ENCODE measurements at regions not wholly inside any gene's neighbourhood (a gene's known extent, or its start where the extent isn't known, plus 50 kb on each side); places are given as distances from the start of the nearest gene placed in this dataset.

- DNase-seq (ENCODE audit: low read depth in 2 of 2) = no peak
Measured at GRCh38 chr9:121568343-121569265, 69.0 kb upstream of the GGTA1 start.

DNA sequence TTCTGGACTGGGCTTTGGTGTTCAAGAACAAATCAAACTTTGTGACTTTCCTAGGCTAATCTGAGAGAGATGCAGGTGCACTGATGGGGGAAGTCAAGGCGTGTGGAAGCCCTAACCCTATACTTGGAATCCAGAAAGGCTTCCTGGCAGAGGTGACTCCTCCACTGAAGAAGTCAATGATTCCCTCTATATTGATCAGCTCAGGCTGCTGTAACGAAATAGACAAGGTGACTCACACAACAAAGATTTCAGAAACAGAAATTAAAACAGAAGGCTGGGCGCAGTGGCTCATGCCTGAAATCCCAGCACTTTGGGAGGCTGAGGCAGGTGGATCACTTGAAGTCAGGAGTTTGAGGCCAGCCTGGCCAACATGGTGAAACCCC is 69.6 kb upstream of the GGTA1 start:
- no peak for DNase-seq (ENCODE audit: low read depth in 2 of 2)

DNA sequence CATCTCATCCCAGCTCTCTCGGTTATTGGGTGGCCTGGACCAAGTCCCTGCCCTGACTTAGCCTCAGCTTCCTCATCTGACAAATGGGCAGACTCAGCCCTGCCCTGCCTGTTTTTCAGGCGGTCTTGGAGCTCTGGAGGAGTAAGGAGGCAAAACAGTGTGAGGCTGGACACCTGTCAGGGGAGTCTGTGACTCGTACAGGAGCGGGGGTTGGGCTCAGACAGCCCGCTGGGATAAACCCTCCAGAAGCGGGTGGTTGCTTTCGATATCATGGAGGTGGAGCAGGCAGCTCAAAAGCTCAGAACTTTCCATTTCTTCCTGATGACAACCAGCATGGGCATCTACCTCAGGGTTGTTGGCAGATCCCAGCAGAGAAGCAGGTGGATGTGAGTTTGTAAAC is 72.9 kb upstream of the GGTA1 start:
- DNase-seq (ENCODE audit: low read depth in 2 of 2) = no peak

GRCh38 chr9:121573717-121574485 is 74.3 kb upstream of the GGTA1 start:
- DNase-seq (ENCODE audit: low read depth in 2 of 2) = no peak

GRCh38 chr9:121574774-121575519 is 75.3 kb upstream of the GGTA1 start:
- no peak for DNase-seq (ENCODE audit: low read depth in 2 of 2)

GRCh38 chr9:121576281-121577075 is 75.0 kb upstream of the DAB2IP start:
- DNase-seq (ENCODE audit: low read depth in 2 of 2) = no peak

- DNase-seq (ENCODE audit: low read depth in 2 of 2) = no peak
Measured at GRCh38 chr9:121577166-121577565, 74.3 kb upstream of the DAB2IP start.

DNA sequence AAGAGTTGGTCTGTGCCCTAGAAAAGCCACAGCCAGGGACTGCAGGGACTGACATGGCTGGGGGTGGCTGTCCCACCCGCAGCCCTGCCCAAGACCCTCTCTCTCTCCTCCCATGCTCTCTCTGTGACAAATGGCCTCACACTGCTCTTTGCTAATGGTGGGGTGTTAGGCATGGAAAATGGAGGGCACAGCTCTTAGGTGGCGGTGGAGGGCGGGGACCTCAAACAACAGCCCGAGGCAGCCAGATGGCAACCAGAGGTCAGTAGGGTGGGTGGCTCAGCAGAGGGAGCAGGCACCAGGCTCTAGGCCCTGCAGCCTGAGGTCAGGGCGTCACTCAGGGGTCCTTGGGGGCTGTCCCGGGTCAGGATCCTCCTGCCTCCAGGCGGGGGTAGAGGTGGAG is 73.9 kb upstream of the DAB2IP start:
- DNase-seq (ENCODE audit: low read depth in 2 of 2) = no peak

DNA sequence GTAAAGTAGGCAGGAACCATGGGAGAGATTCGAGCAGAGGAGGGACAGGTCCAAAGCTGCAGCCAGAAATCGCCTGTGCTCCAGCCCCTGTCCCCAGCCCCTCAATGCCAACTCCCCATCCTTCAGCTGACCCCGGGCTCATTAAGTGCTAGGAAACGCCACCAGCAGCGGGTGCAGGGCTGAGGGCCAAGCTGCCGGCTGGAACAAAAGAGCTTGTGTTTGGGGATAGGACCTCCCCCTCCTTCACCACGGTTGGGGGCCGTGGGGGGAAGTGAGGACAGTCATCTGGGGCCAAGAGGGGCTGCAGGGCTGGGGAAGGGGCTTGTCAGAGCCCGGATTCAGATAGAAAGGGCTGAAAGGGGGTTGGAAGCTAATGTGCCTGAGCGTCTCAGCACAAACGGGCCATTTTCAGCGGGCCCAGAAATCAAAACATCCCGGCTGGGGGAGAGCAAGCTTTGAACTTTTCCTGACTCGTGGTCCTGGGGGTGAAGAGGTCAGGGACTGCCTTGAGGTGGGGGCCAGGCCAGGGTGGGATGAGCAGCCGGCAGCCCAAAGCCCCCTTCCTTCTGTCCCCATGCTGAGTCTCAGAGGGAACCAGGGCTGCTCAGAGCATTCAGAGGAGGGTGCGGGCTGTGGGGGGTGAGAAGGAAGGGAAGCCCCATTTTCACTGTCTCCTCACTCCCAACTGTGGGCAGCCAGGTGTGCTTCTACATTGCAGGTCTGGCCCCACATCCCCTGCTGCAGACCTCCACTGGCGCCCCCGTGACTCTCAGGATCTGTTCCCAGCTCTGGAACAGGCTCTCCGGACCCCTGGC is 69.4 kb upstream of the DAB2IP start:
- no peak for DNase-seq (ENCODE audit: low read depth in 2 of 2)

DNA sequence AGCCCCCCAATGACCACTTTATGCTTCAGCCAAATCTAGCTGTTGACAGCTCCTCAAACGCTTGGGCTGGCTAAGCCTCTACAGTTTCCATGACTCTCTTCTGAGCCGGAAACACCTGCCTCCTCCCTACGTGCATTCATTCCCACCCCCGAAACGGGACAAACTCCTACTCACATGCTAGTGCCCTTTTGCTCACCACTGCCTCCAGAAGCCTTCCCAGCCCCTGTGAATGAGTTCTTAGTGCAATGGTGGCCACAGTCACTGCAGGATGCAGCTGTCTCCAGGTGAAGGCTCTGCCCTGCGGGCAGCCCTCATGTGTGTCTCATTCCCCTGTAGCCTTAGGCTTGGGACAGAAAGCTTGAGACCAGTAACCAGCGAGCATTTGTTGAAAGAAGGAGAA is 68.8 kb upstream of the DAB2IP start:
- no peak for DNase-seq (ENCODE audit: low read depth in 2 of 2)

DNA sequence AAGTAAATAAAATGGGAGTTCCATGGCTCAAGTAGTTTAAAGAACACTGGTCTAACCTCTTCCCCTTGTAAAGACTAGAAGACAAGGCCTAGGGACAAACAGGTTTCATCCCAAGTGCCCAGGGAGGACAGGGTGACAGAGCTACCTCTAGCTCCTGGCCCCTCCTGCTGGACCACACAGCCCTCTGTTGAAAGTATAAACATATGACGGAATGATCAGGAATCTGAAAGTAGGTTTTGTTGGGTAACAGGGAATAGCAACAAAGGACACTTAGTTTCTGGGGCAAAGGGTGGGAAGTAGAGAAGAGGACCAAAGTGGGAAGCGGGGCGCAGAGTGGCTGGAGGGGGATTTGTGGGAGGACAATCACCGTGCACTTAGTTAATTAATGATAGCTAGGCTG is 67.0 kb upstream of the DAB2IP start:
- DNase-seq (ENCODE audit: low read depth in 2 of 2) = no peak

GRCh38 chr9:121587863-121588262 is 63.6 kb upstream of the DAB2IP start:
- DNase-seq (ENCODE audit: low read depth in 2 of 2) = no peak

DNA sequence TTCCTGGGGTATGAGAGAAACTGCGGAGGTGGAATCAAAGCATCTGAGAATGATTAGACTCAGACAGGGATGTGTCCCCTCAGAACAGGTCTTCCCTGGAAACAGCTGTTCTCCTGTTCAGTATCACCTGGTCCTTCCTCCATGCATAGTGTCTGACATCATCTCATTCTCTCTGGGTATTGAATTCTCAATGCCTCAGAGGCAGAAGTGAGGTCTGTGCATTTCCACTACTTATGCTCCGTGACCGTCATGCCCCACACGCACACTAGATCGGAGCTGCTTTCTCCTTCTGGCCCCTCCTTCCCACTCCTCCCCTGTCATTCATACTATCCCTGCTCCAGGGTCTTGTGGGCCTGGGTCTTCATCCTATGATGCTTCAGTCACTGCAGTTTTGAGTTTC is 61.4 kb upstream of the DAB2IP start:
- DNase-seq (ENCODE audit: low read depth in 2 of 2) = no peak

DNA sequence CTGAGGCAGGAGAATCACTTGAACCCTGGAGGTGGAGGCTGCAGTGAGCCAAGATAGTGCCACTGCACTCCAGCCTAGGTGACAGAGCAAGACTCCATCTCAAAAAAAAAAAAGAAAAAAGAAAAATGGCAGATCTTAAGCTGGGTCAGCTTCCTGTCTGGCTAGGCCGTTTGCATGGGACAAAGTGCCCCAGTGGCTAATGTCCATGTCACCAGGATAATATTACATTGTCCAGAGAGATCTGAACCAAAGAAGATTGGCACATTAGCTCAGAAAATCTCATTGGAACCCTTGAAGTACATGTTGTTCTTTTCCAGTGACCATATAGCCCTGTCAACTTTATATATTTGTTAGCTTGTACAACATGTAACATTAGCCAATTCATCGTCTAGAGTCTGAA is 59.2 kb upstream of the DAB2IP start:
- DNase-seq (ENCODE audit: low read depth in 2 of 2) = no peak

DNA sequence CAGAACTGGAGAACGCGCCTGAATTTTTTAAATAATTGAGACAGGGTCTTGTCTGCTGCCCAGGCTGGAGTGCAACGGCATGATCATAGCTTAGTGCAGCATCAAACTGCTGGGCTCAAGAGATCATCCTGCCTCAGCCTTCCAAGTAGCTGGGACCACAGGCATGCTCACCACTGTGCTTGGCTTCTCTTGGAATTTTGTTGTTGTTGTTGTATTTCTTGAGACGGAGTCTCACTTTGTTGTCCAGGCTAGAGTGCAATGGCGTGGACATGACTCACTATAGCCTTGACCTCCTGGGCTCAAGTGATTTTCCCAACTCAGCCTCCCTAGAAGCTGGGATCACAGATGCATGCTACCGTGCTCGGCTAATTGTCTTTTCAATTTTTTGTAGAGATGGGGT is 58.4 kb upstream of the DAB2IP start:
- no peak for DNase-seq (ENCODE audit: low read depth in 2 of 2)

DNA sequence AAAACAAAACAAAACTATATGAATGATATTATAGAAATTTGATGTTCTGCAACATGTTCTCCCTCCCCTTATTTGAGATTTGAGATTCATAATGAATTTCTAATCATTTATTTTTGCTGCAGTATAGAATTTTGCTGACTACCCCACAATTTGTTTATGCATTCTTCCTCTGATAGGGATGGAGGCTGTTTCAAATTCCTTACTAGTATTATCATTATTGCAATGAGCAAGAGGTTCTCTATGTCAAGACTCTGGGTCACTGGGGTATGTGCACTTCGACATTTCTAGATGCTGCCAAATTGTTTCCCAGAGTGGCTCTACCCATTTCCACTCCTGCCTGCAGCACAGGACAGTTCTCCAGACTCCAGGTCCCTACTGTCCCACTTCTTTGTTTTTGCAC is 54.9 kb upstream of the DAB2IP start:
- no peak for DNase-seq (ENCODE audit: low read depth in 2 of 2)

DNA sequence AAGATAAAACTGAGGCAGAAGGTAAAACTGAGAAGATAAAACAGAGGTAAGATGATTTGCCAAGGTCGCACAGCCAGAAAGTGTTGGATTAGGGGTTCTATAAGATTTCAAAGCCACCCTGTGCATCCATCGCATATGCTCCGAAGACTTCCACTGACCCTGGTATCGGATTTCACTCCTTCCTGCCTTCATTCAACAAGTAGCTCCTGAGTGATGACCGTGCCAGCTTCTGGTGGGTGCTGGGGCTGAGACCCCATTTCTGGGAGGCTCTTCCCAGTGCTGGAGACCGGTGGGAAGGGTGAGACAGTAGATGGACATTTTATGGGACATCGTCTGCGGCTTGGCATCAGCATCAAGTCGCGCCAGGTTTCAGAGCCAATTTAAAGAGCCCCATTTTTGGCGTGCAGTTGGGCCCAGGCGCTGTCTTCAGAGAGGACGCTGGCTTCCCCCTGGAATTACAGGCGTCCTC is 53.7 kb upstream of the DAB2IP start:
- no peak for DNase-seq (ENCODE audit: low read depth in 2 of 2)

GRCh38 chr9:121598167-121598964 is 53.1 kb upstream of the DAB2IP start:
- no peak for DNase-seq (ENCODE audit: low read depth in 2 of 2)

DNA sequence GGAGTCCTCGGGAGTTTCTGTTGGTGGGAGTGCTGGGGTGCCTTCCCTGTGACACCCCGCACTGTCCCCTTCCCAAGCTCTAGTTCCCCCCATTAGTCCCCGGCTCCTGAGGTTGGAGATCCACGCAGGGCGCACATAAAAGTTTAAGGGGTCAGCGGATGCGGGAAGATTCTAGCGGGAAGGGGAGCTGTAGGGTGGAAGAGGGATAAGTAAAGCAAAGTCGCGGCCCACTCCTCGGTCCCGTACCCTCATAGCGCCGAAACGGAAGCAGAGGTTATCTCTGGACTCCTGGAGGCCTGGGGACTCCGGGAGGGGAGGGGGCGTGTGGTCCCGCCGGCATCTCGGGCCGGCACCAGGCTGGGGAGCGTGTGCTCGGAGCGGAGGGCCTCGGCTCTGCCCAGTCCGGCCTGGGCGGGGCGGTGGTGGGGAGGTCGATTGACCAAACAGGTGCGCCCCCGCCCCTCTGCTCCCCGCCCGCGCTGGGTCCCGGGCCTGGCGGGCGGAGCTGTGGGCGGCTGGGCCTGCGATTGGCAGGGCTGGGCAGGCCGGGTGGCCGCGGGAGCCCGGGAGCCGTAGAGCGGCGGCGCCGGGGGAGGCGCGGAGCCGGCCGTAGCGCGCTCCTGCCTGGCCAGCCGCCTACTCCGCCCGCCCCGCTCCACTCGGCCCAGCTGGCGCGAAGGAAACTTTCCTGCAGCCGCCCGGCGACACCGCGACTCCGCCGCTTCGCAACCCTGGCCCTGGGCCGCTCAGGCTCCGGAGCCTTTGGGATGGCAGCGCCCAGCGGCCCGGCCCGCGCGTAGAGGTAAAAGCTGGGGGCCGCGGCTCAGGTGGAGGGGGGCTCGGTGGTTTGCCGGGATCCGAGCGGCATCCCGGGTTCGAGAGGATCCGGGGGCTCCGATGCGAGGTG is 52.2 kb upstream of the DAB2IP start:
- DNase-seq (ENCODE audit: low read depth in 2 of 2) = no peak
